CD14-positive monocyte (primary cell): ENCODE measurements at regions not wholly inside any gene's neighbourhood (a gene's known extent, or its start where the extent isn't known, plus 50 kb on each side); places are given as distances from the start of the nearest gene placed in this dataset.
"Not testable (repeated sequence)": the region's sequence is repeated elsewhere in the genome, so short reads cannot be mapped to it uniquely, and the experiment has no call there.

Experiments used
- DNase-seq, 3 donors: peaks; one replicate each; pipeline ENCODE4 v3.0.0-alpha.2; 2011 to 2022
- H2AFZ ChIP-seq: 2 replicates; pipeline ENCODE4 v1.6.0; 2012; ENCODE audit warnings: mild to moderate bottlenecking, low read depth, low read length, inconsistent platforms; ENCODE audit not compliant: insufficient read depth, poor library complexity, severe bottlenecking
- H3K27ac ChIP-seq, 2 donors: 1 replicate in 1 of 2; 2 replicates in 1 of 2; pipeline ENCODE4 v1.5.1; 2012 to 2013; ENCODE audit warnings: low read length in 2 of 2, control low read depth in 1 of 2, inconsistent platforms in 1 of 2, low read depth in 1 of 2, mild to moderate bottlenecking in 1 of 2
- H3K27me3 ChIP-seq, 2 donors: one replicate each; pipeline versions ENCODE4 v1.6.0 to v1.6.1; 2011 to 2013; ENCODE audit warnings: low read length in 2 of 2; ENCODE audit not compliant: control insufficient read depth in 2 of 2, insufficient read depth in 2 of 2
- H3K36me3 ChIP-seq, 2 donors: replicated peaks in 1 of 2; 1 replicate in 1 of 2; 2 replicates in 1 of 2; pipeline versions ENCODE4 v1.5.1 to v1.6.1; 2012 to 2013; ENCODE audit warnings: low read length in 2 of 2, control low read depth in 1 of 2, inconsistent platforms in 1 of 2, mild to moderate bottlenecking in 1 of 2; ENCODE audit not compliant: insufficient read depth in 2 of 2, control insufficient read depth in 1 of 2
- H3K4me1 ChIP-seq, 2 donors: 1 replicate in 1 of 2; 2 replicates in 1 of 2; pipeline versions ENCODE4 v1.5.1 to v1.6.1; 2012 to 2013; ENCODE audit warnings: low read length in 2 of 2, control low read depth in 1 of 2, inconsistent platforms in 1 of 2, mild to moderate bottlenecking in 1 of 2, moderate library complexity in 1 of 2; ENCODE audit not compliant: insufficient read depth in 2 of 2, control insufficient read depth in 1 of 2
- H3K4me2 ChIP-seq: replicated peaks from 2 replicates; pipeline ENCODE3; 2012; ENCODE audit warnings: low read length, moderate library complexity, mild to moderate bottlenecking; ENCODE audit not compliant: poor library complexity, severe bottlenecking; ENCODE audit errors: extremely low read depth
- H3K4me3 ChIP-seq, 3 experiments: fragments of 200-600 bp in 1 of 3; sonication (generic) in 1 of 3; replicated peaks in 1 of 3; 1 replicate in 2 of 3; 2 replicates in 1 of 3; pipeline ENCODE4 v1.5.1; 2011 to 2013; ENCODE audit warnings: low read length in 3 of 3, mild to moderate bottlenecking in 3 of 3, control low read depth in 2 of 3, low read depth in 2 of 3, inconsistent platforms in 1 of 3, moderate library complexity in 1 of 3
- H3K79me2 ChIP-seq: 2 replicates; pipeline ENCODE4 v1.6.0; 2012; ENCODE audit warnings: mild to moderate bottlenecking, control low read depth, inconsistent platforms, low read length, moderate library complexity; ENCODE audit not compliant: insufficient read depth
- H3K9ac ChIP-seq: 2 replicates; pipeline ENCODE4 v1.6.0; 2017; ENCODE audit warnings: low read length, mild to moderate bottlenecking; ENCODE audit not compliant: insufficient read depth, poor library complexity, severe bottlenecking
- H3K9me3 ChIP-seq, 2 donors: replicated peaks in 1 of 2; 1 replicate in 1 of 2; 2 replicates in 1 of 2; pipeline versions ENCODE4 v1.5.1 to v1.6.1; 2012 to 2013; ENCODE audit warnings: low read length in 2 of 2, control low read depth in 1 of 2; ENCODE audit not compliant: control insufficient read depth in 1 of 2, insufficient read depth in 1 of 2
- H4K20me1 ChIP-seq: 2 replicates; pipeline ENCODE4 v1.6.0; 2012; ENCODE audit warnings: mild to moderate bottlenecking, low read length, control low read depth, moderate library complexity; ENCODE audit not compliant: insufficient read depth
- H3K27ac Mint-ChIP-seq, 7 donors: one replicate each; pipeline ENCODE4 v1.8.0; 2020; ENCODE audit warnings: mild to moderate bottlenecking in 7 of 7, mixed read lengths in 7 of 7, moderate library complexity in 6 of 7, inconsistent platforms in 2 of 7
- H3K27me3 Mint-ChIP-seq, 3 donors: one replicate each; pipeline ENCODE4 v1.8.0; 2021 to 2022; ENCODE audit warnings: low read depth in 3 of 3, mild to moderate bottlenecking in 3 of 3, mixed read lengths in 3 of 3, moderate library complexity in 3 of 3, inconsistent platforms in 1 of 3
- H3K36me3 Mint-ChIP-seq, 2 donors: one replicate each; pipeline ENCODE4 v1.8.0; 2020; ENCODE audit warnings: mixed read lengths in 2 of 2, inconsistent platforms in 1 of 2, mild to moderate bottlenecking in 1 of 2
- H3K4me1 Mint-ChIP-seq: one replicate; pipeline ENCODE4 v1.8.0; 2020; ENCODE audit warnings: mild to moderate bottlenecking, mixed read lengths
- H3K4me3 Mint-ChIP-seq, 2 donors: one replicate each; pipeline ENCODE4 v1.8.0; 2020; ENCODE audit warnings: mild to moderate bottlenecking in 2 of 2, mixed read lengths in 2 of 2, moderate library complexity in 1 of 2
- H3K9me3 Mint-ChIP-seq, 7 donors: one replicate each; pipeline ENCODE4 v1.8.0; 2020 to 2022; ENCODE audit warnings: mixed read lengths in 7 of 7, mild to moderate bottlenecking in 6 of 7, moderate library complexity in 6 of 7, inconsistent platforms in 2 of 7
- CTCF ChIP-seq: fragments of 200-600 bp; IDR thresholded peaks from one replicate; pipeline ENCODE4 v1.8.0; 2022; ENCODE audit warnings: antibody characterized with exemption, mild to moderate bottlenecking
- WGBS: methylation state at CpG from one replicate; pipeline ENCODE4 v1.1.5; 2013; ENCODE audit warnings: missing lambda C conversion rate; ENCODE audit not compliant: insufficient coverage; 5-methylcytosine and 5-hydroxymethylcytosine counted together
- intact Hi-C, 2 donors: fragments of 100-400 bp; cut with micrococcal nuclease; formaldehyde crosslinking; loops; one replicate each; pipeline versions ENCODE4 v1.15.0 to v1.15.1; 2023

- peaks cover under 1 to 6% (median 1%) of the 10 kb centered on the region in 3 donors for H3K27me3 Mint-ChIP-seq
- WGBS = no CpG with 5 or more reads among the region's 1 CpG
- H3K9me3 Mint-ChIP-seq = peaks cover 3 to 16% (median 9%) of the 10 kb centered on the region in 7 donors
These were observed 115.3 kb upstream of the ECI2 start for GRCh38 chr6:4250645-4251044.

DNA sequence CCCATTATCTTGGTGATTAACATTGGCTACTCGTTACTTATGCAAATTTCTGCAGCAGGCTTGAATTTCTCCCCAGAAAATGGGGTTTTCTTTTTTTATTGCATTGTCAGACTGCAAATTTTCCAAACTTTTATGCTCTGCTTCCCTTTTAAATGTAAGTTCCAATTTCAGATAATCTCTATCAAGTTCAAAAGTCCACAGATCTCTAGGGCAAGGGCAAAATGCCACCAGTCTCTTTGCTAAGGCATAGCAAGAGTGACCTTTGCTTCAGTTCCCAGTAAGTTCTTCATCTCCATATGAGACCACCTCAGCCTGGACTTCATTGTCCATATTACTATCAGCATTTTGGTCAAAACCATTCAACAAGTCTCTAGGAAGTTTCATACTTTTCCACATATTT, 108.5 kb upstream of the ECI2 start:
- H3K36me3 Mint-ChIP-seq, H3K79me2 ChIP-seq, intact Hi-C loops, DNase-seq, H3K4me3 ChIP-seq, H3K4me3 Mint-ChIP-seq, H3K27me3 Mint-ChIP-seq, H3K4me1 Mint-ChIP-seq, H3K27ac ChIP-seq, H2AFZ ChIP-seq, H3K27me3 ChIP-seq, H3K36me3 ChIP-seq, H4K20me1 ChIP-seq, H3K9ac ChIP-seq, H3K4me1 ChIP-seq, H3K27ac Mint-ChIP-seq, H3K4me2 ChIP-seq: not testable (repeated sequence)
- H3K9me3 Mint-ChIP-seq = peaks cover 18 to 36% (median 34%) of the 10 kb centered on the region in 7 donors
- 100% methylated on average over 1 of the region's 1 CpG for WGBS
- peaks cover 15 to 17% of the 10 kb centered on the region in 2 donors for H3K9me3 ChIP-seq

More at GRCh38 chr6:4250645-4251044, 115.3 kb upstream of the ECI2 start:
- no peak overlapping the region for H3K4me3 Mint-ChIP-seq
- no peak overlapping the region for H3K4me3 ChIP-seq
- H3K9ac ChIP-seq = no peak overlapping the region
- no peak overlapping the region for H3K27ac ChIP-seq
- no peak overlapping the region for H3K27ac Mint-ChIP-seq
- H3K27me3 ChIP-seq = no peaks in the 10 kb centered on the region
- DNase-seq = no peak
- no peak overlapping the region for H3K4me2 ChIP-seq
- no peaks in the 10 kb centered on the region for H3K4me1 Mint-ChIP-seq
- intact Hi-C loops = no loop called here
- H3K36me3 ChIP-seq = no peaks in the 10 kb centered on the region
- no peak overlapping the region for H2AFZ ChIP-seq
- TF ChIP-seq CTCF = no peak
- no peaks in the 10 kb centered on the region for H4K20me1 ChIP-seq
- no peaks in the 10 kb centered on the region for H3K36me3 Mint-ChIP-seq
- no peaks in the 10 kb centered on the region for H3K4me1 ChIP-seq
- H3K9me3 ChIP-seq = peaks cover 0 to 5% of the 10 kb centered on the region in 2 donors
- no peaks in the 10 kb centered on the region for H3K79me2 ChIP-seq
